ENCODE measurements at regions not wholly inside any gene's neighbourhood (a gene's known extent, or its start where the extent isn't known, plus 50 kb on each side); places are given as distances from the start of the nearest gene placed in this dataset.

- Mint-ChIP-seq H3K9me3 (peaks cover 2% of the 10 kb centered on the region), H3K27ac (ENCODE audit: unreplicated experiment) (no peak overlapping the region), H3K36me3 (ENCODE audit: low read depth) (peaks cover 2% of the 10 kb centered on the region), H3K27me3 (ENCODE audit: low read depth) (peaks cover 4% of the 10 kb centered on the region), H3K4me1 (no peaks in the 10 kb centered on the region), H3K4me3 (no peak overlapping the region)
- no peak for TF ChIP-seq CTCF (conservative IDR thresholded peaks at IDR 0.05)
- DNase-seq (ENCODE audit: low read depth, low spot score), result no peak
These were observed 1273.4 kb downstream of the TBC1D22A start for GRCh38 chr22:48035897-48036296.

DNA sequence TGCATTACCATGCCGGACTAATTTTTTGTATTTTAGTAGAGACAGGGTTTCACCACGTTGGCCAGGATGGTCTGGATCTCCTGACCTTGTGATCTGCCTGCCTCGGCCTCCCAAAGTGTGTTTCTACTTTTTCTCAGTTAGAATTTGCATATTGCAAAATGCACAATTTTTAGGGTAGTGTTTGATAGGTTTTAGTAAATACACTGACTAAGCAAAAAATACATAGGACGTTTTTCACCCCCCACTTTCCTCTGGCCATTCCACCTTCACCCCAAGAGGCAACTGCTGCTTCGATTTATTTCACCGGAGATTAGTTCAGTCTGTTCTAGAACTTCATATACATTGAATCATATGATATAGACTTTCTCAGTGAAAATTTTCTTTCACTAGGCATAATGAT lies 1269.1 kb downstream of the TBC1D22A start:
- DNase-seq (ENCODE audit: low read depth, low spot score), result no peak
- Mint-ChIP-seq H3K4me3 (no peak overlapping the region), H3K27ac (ENCODE audit: unreplicated experiment) (no peak overlapping the region), H3K36me3 (ENCODE audit: low read depth) (peaks cover 2% of the 10 kb centered on the region), H3K4me1 (no peaks in the 10 kb centered on the region), H3K9me3 (peaks cover 2% of the 10 kb centered on the region), H3K27me3 (ENCODE audit: low read depth) (peaks cover 14% of the 10 kb centered on the region)
- TF ChIP-seq CTCF (conservative IDR thresholded peaks at IDR 0.05), result no peak

DNA sequence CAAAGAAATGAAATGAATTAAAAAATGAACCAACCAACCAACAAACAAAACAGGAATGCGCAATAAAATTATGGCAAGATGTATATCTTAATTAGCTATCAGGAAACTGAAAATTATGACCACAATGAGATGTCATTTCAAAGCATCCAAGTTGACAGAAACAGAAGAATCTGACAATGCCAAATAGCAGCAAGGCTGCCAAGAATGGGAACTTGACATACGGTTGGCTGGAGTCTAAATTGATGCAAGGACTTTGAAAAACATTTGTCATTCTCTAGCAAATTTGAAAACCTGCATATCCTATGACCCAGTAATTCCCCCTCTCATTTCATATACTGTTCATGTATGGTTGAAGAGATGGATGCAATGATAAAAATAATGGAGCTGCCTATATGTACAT lies 1262.6 kb downstream of the TBC1D22A start:
- H3K9me3 Mint-ChIP-seq, result peaks cover 8% of the 10 kb centered on the region
- no peak for TF ChIP-seq CTCF (conservative IDR thresholded peaks at IDR 0.05)
- DNase-seq (ENCODE audit: low read depth, low spot score), result no peak
- H3K36me3 Mint-ChIP-seq (ENCODE audit: low read depth), result no peaks in the 10 kb centered on the region
- peaks cover 19% of the 10 kb centered on the region for H3K27me3 Mint-ChIP-seq (ENCODE audit: low read depth)
- H3K27ac Mint-ChIP-seq (ENCODE audit: unreplicated experiment), result no peak overlapping the region
- no peak overlapping the region for H3K4me3 Mint-ChIP-seq
- no peaks in the 10 kb centered on the region for H3K4me1 Mint-ChIP-seq

- peaks cover 8% of the 10 kb centered on the region for H3K36me3 Mint-ChIP-seq (ENCODE audit: low read depth)
- no peak overlapping the region for H3K4me3 Mint-ChIP-seq
- H3K4me1 Mint-ChIP-seq, result no peaks in the 10 kb centered on the region
- no peak overlapping the region for H3K27ac Mint-ChIP-seq (ENCODE audit: unreplicated experiment)
- H3K27me3 Mint-ChIP-seq (ENCODE audit: low read depth), result peaks cover 26% of the 10 kb centered on the region
- DNase-seq (ENCODE audit: low read depth, low spot score), result no peak
- peaks cover 19% of the 10 kb centered on the region for H3K9me3 Mint-ChIP-seq
- TF ChIP-seq CTCF (conservative IDR thresholded peaks at IDR 0.05), result no peak
These were observed 1259.5 kb downstream of the TBC1D22A start for GRCh38 chr22:48021991-48022401.

DNA sequence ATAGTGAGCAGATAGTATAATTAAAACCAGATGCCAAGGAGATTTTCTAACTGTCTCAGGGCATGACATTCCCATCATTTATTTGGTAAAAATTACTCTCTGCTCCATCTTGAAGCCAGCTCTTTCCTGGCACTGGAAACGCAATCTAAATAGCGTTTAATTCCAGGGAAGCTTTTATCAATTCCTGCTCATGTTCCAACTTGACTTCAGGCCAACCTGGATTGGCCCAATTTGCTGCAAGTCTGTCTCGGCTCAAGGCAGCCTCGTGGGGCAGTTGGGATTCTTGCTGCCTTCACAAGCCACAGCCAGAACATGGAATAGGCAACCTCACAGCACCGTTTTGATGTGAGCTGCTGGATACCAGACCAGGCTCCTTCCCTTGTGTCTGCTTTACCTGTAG lies 1255.9 kb downstream of the TBC1D22A start:
- peaks cover 19% of the 10 kb centered on the region for H3K9me3 Mint-ChIP-seq
- H3K36me3 Mint-ChIP-seq (ENCODE audit: low read depth), result peaks cover 8% of the 10 kb centered on the region
- no peak overlapping the region for H3K4me3 Mint-ChIP-seq

More for the DNA sequence above, 1255.9 kb downstream of the TBC1D22A start:
- H3K27me3 Mint-ChIP-seq (ENCODE audit: low read depth), result peaks cover 29% of the 10 kb centered on the region
- no peak for DNase-seq (ENCODE audit: low read depth, low spot score)
- H3K27ac Mint-ChIP-seq (ENCODE audit: unreplicated experiment), result no peak overlapping the region
- no peaks in the 10 kb centered on the region for H3K4me1 Mint-ChIP-seq
- no peak for TF ChIP-seq CTCF (conservative IDR thresholded peaks at IDR 0.05)

All from neural crest cell (in vitro differentiated cells).